ENCODE measurements at regions not wholly inside any gene's neighbourhood (a gene's known extent, or its start where the extent isn't known, plus 50 kb on each side); places are given as distances from the start of the nearest gene placed in this dataset.

DNA sequence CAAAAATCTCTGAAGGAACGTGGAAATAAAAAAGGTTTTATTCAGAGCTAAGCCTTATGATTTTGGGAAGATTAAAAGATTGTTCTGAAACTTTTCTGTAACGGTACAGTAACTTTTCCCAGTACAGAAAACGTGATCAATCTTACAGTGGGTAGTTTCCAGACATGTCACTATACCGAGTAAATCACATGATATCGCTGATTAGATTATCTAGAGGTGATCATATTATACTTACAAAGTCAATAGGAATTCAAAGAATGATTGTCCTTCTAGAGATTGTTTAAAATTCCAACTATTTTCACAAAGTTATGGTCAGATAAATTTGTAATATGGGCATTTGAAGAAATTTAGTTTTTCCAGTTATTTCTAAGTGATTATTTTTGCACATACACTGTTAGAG lies 736.0 kb upstream of the GRM7 start:
- DNase-seq = no peak

DNA sequence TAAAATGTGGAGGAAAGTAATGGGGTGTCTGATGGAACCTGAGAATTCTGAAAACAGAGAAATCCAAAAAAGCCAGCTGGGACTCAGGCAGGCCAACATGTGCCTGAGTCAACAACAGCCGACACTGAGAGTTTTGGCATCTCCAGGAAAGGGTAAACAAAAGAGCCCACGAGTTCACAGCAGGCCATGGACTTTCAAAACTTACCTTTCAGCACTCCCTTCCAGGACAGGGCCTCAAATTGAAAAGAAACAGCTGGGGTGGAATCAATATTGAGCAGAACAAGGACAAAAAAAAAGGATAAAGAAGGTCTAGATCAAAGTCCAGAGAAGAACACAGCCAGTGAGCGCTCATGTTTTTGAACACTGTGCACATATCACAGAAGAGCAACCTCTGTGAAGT lies 735.4 kb upstream of the GRM7 start:
- DNase-seq = no peak

DNA sequence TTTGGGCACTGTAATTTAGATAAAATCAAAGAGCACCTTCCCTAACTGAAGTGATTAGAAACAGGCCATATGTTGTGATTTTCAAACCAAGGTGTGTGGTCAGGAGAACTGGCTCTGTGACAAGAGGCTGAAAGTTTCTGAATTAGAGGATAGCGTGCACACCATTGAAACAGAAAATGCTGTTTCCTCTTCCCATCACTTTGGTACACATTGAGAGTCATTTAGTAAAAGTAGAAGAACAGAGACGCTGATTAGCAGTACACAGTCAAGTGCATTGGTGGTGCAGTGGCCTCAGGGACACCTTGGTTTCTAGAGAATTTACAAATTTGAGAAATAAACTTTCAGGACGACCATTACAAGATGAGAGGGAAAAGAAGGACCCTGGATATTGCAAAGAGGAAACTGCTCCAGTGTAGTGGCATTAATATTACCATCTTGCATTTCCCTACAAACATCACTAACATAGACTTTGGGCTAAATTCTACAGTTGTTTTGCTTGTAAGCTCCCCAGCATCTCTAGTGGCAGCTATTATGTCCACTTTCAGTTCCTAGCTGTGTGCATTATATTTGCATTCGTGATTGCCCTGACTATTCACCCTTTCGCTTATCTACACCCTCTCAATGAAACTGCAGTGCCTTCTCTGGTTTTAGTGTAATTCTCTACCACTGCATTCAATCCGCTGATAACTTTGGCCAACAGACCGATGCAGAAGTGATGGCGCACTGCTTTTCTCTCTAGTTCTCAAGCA lies 728.1 kb upstream of the GRM7 start:
- no peak for DNase-seq

DNA sequence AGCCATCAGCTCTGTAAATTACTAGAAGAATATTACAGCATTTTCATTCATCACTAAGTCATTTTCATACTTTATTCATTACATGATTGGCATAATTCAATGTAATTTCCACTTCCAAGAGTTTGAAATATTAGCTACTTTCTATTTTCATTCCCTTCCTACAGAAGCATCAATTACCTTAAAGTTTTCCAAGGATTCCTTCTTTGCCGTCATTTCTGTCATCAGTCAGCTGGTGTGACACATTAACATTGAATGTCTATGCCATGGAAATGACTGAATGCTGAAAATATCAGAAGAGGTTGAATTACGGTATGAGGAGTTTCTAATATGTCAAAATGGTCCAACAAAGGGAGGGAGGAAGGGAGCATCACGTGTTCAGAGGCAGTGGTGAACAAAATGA lies 718.2 kb upstream of the GRM7 start:
- DNase-seq = no peak

DNA sequence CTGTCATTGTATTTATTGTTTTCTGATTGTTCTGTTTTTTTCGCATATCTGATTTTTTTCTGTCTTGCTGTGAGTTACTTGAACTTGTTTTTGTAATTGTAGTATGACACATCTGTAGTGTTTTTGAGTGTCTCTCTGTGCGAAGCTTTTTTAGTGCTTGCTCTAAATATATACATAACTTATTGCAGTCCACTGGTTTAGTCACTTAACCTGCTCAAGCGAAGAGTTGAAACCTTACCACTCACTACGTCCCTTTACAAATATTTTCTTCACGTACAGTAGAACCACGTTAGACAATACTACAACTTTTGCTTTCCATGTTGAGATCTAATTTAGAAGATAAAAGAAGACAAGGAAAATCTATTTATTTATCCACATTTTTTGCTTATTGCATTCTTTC lies 713.0 kb upstream of the GRM7 start:
- DNase-seq = no peak

DNA sequence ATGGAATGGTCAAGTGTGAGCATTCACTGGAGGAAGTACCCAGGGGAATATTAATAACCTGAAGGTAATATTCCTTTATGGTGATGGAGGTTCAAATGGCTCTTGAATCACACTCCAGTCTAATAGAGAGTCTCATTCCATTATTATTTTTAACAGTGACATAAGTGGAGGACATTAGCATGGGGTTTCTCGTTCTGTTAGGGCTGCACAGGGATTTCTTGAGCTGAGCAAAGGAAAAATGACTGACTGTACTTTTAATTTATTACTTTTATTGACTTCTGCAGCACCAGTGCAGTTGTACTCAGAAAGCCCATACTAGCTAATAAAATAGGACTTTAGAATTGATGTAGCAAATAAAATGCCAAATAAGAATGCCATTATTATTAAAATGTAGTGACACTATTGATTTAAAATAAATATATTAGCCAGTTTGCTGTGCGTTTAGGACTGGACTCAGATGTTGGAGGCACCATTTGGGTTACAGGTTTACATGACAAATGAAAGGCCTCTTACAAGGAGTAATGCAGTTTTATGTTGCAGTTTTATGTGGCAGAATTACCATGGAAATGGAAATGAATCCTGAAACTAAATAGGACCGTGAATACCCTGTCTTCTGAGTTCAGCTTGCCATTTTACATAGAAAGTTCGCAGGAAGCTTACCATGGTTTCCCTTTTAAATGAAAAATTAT lies 705.1 kb upstream of the GRM7 start:
- DNase-seq = no peak

DNA sequence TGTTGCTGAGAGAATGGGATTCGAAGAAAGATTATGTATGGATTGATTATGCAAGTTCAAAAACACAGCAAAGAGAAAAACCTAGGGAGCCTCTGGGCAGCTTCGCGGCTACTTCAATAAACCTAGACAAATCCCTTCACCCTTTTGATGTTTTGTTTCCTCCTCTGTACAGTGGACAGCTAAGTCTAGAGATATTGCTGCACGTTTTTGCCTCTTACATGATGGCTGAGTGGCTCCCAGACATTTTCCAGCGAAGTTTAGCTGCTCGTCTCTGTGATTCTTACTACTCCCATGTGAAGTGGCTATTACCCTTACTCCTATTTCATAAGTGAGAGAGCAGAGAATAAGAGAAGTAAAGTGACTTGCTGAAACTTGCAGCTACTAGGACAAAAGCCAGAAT lies 695.0 kb upstream of the GRM7 start:
- no peak for DNase-seq

DNA sequence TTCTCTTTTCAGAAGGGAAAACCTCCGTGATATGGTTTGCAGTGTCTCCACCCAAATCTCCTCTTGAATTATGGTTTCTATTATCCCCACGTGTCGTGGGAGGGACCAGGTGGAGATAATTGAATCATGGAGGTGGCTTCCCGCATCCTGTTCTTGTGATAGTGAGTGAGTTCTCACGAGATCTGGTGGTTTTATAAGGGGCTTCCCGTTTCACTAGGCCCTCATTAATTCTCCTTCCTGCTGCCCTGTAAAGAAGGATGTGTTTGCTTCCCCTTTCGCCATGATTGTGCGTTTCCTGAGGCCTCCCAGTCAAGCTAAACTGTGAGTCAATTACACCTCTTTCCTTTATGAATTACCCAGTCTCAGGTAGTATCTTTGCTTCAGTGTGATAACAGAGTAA lies 692.7 kb upstream of the GRM7 start:
- DNase-seq = peak; percentile 3

DNA sequence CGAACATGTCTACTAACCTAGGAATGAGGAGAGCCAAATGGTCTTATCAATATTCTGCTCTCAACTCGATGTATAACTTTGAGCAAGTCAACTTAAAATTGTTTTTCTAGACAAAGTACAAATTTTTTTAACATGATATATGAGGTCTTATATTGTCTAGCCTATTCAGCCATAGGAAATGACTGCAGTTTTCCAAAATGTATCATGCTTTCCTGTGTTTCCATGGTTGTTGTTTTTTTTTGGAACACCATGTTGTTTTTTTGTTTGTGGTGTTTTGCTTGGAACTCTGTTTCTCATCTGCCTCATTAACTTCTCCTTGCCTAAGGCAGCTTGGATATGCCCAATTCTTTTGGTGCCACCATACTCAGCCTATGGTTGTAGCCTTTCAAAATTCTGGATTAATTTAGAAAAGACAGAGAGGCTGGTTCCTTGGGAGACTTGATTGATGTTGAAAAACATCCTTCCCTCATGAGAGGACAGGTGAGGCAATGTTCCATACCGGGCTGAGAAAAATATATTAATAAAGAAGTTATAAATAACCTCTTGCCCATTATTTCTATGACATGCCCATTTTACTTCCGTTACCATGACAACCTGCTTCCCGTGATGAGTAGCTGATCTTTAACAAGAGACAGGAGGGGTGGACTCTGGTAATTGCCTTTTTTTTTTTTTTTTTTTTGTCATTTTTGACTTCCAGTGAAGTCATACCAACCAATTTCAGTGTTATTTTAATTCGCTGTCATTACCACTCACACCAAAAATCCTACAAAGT lies 687.9 kb upstream of the GRM7 start:
- DNase-seq = no peak

DNA sequence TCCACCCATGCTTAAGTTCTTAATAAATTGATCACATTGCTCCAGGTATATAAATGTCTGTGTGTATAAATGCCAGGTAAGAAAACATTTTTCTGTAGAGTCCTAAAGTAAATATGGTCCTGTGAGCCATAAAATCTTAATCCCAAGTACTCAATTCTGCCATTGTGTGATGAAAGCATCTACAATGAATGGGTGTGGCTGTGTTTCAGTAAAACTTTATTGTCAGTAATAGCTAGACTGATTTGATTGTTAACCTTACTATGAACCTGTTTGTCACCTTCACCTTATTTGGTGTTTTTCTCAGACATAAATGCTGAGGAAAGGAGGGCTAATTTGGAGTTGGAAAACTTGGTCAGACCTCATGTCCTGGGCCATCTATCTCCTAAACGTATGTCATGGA lies 683.5 kb upstream of the GRM7 start:
- no peak for DNase-seq

DNA sequence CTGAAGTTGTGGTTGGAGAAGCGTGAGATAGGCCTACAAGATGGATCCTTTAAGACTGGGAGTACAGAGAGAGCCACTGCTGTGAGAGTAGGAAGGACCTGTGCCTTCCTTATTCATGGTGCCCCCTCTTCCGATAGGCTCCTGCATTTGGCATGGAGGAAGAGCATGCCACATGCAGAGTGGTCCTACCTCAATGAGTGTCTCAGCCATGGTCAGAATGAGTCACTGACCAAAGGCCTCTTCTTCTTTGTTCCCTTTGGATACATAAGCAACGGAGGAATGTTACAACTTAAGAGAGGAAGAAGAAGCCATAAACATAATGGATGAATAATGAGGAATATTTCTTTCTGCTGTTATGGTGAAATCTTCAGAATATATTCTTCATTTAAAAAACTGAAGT lies 681.2 kb upstream of the GRM7 start:
- DNase-seq = no peak

DNA sequence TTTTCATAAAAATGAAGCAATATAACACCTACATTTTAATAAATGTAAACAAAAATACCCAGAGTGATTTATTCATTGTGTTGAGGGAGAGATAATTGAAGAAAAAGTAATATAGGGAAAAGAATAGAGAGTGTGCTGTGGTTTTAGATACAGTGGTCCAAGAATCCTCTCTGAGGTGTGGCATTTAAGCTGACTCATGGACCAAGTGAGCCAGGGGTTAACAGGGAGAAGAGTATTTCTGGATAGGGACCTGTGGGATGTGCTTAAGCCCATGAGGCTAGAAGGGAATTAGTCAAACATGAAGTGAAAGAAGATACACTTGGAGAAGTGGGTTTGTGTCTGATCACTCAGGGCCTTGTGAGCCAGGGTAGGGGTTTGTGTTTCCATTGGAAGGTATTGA lies 680.7 kb upstream of the GRM7 start:
- no peak for DNase-seq

DNA sequence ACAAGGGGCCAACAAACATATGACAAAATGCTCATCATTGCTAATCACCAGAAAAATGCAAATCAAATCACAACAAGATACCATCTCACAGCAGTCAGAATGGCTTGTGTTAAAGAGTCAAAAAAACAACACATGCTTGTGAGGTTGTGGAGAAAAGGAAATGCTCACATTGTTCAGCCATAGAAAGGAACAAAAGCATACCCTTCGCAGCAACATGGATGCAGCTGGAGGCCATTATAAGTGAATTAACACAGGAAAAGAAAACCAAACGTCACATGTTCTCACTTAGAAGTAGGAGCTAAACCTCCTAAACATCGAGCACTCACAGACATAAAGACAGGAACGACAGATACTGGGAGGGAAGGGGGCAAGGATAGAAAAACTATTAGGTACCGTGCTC lies 678.4 kb upstream of the GRM7 start:
- no peak for DNase-seq

DNA sequence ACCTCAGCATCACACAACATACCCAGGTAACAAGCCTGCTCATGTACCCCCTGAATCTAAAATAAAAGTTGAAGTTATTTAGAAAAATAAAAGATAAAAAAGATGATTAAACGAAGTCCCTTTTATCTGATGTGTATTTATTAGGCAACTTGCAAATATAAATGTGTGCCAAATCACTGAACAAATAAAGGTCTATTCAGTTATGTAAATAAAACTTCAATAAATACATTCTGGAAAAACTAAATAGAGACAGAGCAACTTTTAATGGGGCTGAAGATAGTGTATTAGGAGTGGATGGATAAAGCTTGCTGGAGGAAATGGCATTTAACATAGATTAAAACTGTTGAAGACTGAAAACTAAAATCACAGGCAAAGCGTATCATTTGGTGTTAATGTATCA lies 678.0 kb upstream of the GRM7 start:
- no peak for DNase-seq

DNA sequence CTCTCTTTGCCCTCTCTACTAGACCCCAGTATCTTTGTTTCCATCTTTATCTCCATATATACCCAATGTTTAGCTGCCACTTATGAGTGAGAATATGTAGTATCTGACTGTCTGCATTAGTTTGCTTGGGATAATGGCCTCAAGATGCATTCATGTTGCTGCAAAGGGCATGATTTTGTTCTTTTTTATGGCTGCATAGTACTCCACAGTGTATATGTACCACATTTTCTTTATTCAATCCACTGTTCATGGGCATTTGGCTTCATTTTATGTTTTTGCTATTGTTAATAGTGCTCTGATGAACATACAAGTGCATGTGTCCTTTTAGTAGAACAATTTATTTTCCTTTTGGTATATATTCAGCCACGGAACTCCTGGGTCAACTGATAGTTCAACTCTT lies 671.5 kb upstream of the GRM7 start:
- no peak for DNase-seq

DNA sequence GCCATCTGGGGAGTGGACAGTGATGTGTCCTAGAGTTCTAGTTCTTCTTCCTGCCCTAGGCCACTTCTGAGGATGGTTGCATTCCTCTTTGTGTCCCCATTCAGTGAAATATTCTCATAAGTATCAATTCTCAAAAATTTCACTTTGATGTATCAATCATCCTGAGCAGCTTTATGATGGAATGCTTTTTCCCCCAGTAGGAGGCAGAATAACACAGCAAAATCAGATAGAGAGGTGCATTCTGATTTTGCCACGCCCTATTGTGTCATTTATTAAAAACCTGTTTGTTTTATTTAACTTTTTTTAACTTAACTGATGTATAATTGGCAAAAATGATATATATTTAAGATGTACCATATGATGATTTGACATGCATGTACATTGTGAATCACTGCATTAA lies 656.0 kb upstream of the GRM7 start:
- peak; percentile 5 for DNase-seq

DNA sequence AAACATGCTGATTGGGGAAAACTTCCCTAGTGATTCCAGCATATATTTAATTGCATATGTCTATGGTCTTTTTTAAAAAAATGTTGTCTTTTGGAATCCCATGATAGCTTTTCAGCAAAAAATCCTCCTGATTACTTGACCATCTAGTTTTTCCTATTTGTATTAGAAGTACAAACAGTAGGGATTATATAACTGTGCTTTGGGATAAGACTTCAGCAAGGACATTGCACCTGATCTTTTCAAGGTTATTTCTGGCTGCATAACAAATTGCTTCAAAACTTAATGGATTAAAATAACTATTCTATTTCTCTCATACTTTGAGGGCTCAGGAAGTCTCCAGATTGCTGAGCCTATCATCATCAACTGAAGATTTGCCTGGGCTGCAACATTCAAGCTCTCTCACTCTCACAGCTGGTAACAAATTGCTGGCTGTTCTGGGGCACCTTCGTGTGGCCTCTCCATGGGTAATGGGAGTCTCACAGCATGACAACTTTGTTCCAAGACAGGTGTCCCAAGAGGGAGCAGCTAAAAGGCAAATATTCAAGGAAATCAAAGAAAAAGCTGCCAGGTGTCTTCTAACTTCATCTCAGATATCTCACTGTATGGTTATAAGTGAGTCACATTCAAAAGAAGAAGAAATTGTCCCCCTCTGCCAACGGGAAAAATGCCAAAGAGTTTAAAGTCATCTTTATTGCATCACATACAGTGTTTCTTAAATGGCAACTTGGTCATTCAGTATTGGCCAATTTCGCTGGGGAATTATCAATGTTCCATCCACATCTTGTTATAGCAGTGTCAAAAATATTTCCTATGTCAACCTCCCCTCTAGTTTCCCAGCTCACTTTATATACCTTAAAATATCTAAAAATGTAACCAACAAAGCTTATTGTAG lies 644.5 kb upstream of the GRM7 start:
- DNase-seq = peak; percentile 40

DNA sequence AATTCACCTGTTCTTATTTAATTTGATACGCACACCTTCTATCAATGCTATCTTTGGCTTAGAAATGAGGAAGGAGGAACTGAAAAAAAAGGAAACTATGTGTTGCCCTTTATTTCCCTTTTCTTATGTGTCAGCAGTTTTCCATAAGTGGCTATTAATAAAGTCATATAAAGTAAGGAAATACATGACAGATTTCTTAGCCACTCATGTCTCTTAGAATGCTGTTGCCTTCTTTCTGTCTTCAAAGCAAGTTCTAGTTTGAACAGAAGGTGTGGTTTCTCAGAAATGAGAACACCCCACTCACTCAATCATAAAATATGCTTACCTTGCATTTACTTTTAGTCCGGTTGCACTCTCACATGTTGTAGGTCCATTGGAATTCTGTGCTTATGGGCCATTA lies 640.5 kb upstream of the GRM7 start:
- DNase-seq = peak; percentile 32

DNA sequence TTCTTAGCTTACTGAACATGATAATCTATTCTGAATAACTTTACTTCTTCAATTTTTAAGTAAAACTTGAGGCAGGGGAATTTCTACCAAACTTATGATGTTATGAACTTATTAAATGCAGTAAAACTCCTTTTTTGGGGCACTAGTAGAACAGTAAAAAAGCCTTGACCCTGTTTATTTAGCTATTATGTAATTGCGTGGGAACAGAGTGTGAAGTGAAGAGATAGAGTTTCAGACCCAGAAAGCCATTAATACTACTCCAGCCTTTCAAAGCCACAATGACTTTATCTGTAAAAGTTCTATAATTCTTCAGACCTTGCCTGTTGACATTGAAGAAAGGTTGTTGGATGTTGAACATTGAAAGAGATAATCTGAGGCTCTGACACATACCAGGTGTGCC lies 638.8 kb upstream of the GRM7 start:
- DNase-seq = no peak

DNA sequence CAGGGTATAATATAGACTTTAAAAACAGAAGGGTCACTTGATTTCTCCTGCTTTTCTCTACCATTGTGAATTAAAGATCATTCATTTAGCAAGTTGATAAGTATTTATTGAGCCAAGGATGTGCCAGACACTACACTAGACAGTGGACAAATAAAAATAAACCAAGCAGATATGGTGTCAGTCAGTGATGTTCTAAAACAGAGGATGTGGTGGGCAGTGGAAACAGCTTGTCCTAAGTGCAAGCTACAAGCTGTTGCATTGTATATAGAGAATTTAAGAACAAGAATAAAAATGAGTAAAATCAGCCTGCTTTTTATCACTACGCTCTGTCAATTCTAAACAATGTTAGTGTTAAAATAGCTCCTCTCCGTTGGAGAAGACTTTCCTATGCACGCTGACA lies 637.3 kb upstream of the GRM7 start:
- no peak for DNase-seq

DNA sequence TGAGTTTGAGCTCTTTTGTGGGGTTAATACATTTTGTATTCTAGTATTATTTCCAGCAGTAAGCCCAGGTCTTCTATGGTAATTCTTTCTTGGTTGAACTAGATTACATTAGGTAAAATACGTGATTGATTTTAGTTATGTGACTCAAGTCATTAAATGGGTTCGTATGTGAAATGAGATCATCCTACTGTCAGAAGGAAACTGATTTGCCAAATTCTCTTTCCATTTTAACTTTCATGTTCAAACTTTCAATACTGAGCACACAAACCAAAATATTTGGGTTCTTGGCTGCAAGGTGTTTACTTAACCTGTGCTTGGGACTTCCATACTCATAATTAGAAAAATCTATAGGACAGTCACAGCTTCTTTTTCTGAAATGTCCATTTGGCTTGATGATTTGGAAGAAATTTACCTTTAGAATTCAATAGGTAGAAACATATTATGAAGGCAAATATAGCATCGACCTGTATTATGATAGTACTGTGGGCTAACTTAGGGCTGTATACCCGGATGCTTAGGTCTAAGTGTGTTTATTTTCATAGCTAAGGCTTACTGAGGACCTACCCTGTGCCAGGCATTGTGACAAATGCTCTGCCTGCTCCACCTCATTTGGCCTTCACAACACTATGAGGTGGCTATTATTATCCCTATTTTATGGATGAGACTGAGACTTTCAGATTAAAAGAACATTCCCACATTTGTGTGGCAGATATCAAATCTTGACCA lies 631.8 kb upstream of the GRM7 start:
- no peak for DNase-seq

DNA sequence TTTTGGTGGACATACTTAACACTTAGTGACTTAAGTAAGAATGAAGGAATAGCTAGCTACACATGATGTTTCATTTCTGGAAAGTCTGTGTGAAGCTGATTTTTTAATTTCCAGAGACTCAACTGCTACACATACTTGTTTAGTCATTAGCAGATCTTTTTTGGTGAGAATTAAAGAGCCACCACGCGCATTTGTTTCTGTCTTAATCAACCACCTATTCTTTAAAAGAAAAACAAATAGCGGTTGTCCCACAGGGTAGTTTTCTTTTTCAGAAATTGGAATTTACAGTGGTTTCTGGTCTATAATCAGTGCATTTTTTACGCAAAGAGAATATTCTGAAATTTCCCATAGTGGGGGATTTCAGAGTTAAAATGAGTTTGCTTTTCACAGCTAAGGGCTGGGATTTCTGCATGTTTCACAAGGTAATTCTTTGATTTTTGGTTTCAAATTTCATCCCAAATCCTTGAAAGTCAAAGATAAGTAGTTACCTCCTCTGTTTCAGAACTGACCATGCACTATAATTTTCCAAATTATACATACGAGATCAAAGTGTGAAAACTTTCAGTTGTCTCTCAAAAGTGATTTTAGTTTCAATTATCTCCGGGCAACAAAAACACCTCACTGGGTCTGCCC lies 631.0 kb upstream of the GRM7 start:
- DNase-seq = no peak
